Fibroblast of skin of back (primary cell): ENCODE measurements at regions not wholly inside any gene's neighbourhood (a gene's known extent, or its start where the extent isn't known, plus 50 kb on each side); places are given as distances from the start of the nearest gene placed in this dataset.

ENCODE experiments used
- DNase-seq: peaks from one replicate; pipeline ENCODE4 v3.0.0-alpha.2; 2013

DNA sequence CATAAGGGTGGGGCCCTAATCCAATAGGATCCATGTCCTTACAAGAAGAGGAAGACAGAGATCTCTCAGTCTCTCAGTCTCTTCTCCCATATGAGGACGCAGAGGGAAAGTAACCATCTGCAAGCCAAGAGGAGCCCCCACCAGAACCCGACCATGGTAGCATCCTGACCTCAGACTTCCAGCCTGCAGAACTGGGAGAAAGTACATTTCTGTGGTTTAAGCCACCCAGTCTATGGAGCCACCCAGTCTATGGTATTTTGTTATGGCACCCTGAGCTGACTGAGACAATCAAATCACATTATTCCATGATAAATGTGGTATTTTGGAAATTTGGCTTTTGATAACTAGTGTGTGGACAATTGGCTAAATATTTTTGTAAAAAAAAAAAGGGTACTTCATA lies 101.5 kb upstream of the TMC3 start:
- DNase-seq = peak; percentile 64

DNA sequence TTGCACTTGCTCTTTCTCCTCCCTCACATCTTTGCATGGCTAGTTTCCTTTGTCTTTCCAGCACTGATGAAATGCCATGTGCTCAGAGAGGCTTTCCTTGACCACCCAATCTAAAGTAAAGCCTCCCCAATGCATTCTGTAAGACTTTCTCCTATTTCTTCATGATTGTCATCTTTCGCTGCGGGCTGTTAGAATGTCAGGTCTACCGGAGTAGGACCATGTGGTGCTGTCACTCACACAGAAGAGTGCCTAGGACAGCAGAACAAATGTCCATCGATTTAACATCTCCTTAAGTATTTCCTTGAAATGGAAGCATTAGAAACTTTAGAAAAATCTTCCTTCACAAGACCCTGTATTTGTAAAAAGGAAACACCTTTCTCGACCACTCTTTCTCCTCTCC lies 99.9 kb upstream of the TMC3 start:
- no peak for DNase-seq

DNA sequence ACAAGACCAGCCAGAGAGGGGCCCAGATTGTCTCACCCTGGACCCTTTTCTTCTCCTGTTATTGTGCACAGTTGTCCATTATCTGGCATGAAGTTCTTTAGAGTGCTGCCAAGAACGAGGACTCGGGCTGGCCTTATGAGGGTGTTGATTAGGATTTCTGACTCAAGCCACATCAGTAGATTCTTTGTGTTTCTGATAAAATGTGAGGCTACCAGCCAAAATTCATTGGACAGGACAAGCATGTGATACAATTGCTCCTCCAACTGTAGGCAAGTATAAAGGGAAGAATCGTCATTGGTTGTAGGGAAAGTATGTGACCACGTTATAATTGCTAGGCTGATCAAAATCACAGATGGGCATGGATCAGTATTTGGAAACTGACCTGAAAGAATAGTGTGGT lies 99.2 kb upstream of the TMC3 start:
- DNase-seq = no peak

DNA sequence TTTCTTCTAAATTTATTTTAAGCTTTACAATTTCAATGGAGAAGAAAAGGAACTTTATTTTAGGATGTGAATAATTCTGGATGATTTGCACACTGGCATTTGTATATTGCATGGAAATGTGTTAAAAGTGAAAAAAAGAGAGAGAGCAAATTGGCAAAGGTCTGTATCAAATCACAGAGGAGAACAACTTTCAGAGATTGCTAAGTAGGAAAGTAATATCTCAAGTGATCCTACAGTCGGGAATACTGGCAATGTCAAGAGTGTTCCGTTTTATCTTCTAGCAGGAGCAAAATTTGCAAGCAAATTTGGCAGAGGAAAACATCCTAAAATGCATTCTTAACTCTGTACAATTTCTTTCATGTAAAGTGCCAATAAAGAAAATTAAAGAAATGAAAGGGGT lies 97.1 kb upstream of the TMC3 start:
- no peak for DNase-seq

DNA sequence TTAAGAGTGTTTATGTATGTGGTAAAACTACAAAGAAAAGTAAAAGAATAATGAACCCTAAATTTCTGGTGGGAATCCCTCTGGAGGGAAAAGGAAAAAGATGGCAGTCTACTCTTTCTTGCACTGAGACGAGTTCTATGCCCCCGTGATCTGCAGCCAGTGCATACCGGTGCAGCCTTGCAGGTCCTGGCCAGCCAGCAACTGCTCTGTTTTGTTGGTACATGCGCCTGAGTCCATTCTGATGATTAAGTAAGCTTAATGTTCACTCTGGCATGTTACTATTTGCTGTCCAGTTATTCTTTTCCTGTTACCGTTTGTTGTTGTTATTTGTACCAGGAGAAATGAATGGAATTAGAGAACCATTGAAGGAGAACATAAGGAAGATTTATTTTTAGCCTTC lies 95.1 kb upstream of the TMC3 start:
- no peak for DNase-seq

DNA sequence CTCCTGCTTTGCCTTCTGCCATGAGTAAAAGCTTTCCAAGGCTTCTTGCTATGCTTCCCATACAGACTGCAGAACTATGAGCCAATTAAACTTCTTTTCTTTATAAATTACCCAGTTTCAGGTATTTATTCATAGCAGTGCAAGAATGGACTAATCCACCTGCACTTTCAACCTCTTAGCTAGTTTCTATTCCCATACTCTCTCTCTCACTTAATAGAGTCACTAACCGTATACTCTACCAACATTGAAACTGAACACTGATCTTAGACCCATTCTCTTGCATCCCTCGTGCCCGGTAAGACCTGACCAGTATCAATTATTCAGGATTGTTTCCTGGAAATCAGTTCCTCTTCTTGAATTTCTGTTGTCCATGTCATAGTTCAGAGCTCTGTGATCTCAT lies 92.7 kb upstream of the TMC3 start:
- DNase-seq = no peak

DNA sequence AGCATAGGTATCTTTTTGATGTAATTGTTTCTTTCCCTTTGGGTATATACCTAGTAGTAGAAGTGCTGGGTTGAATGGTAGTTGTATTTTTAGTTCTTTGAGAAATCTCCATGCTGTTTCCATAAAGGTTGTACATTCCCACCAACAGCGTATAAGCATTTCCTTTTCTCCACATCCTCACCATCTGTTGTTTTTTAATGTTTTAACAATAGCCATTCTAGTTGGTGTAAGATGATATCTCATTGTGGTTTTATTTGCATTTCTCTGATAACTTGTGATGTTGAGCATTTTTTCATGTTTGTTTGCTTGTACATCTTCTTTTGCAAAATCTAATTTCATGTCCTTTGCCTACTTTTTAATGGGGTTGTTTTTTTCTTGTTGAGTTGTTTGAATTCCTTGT lies 80.0 kb upstream of the TMC3 start:
- DNase-seq = no peak

DNA sequence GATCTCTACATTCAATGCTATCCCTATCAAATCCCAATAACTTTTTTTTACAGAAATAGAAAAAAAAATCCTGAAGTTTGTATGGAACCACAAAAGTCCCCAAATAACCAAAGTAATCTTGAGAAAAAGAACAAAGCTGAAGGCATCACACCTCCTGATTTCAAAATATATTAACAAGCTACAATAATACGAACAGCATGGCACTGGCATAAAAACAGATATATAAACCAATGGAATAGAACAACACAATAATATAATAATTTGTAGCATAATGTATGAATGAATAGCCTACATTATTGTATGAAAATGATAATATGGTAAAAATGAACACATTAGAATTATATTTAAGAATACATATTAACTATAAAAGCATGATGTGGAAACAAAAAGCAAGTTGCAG lies 76.7 kb upstream of the TMC3 start:
- no peak for DNase-seq

DNA sequence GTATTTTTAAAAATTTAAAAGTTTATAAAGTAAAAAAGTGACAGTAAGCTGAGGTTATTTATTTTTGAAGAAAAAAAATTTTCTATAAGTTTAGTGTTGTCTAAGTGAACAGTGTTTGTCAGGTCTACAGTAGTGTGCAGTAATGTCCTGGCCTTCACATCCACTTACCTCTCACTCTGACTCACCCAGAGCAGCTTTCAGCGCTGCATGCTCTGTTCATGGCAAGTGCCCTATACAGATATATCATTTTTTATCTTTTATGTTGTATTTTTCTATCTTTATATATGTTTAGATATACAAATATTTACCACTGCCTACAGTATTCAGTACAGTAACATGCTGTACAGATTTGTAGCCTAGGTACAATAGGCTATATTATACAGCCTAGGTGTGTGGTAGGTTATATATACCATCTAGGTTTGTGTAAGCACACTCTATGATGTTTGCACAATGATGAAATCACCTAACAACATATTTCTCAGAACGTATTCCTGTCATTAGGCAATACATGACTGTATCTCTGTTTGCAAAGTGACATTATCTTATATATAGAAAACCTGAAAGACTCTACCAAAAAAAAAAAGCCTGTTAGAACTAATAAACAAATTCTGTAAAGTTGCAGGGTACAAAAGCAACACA lies 75.9 kb upstream of the TMC3 start:
- no peak for DNase-seq

DNA sequence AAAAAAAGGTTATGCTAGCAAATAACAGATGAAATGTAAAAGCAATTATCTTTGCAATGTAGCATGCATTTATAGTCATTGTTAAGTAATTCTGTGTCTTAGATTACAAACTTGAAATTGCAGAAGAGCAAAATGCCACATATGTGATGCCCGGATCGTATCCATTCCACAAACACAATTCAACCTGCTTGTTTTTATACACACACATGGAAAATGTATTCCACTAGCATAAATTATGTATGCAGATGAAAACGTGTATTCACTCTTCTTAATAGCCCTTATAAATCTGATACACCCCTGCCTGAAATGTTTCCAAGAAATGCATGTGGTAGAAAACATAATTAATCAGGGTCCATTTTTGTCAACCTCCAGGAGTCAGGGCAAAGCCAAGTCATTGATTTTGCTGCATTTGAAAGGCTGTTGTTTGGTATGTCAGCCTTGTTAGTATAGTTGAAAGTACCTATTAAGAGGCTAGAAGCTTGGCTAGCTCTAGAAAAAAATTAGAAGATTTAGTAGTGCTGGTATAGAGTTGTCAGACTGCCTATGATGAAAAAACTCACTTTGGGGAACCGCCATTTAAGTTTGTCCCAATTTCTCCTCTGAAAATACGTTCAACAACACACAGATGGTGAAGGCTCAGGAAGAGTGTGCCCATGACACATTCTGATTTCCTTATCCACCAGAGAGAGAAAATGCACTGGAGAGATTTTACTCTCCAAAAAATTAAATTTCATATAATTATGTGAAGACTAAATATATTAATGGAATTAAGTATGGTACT lies 69.2 kb upstream of the TMC3 start:
- DNase-seq = no peak

DNA sequence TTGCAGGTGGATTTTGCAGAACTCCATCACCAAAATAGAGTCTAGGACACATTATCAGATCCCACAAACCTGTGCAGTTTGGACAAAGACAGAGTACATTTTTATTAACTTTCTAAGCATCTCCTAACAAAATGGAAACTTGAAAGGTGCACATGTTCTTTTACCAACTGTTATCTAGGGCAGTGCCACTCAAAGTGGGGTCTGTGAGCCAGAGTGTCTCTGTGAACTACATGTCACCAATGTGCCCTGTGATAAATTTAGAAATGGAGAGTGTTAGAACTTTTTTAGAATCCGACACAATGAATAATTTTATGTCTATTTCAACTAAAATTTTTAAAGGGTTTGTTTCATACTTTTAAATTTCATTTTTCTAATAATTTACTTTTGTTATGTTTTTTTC lies 68.4 kb upstream of the TMC3 start:
- no peak for DNase-seq

DNA sequence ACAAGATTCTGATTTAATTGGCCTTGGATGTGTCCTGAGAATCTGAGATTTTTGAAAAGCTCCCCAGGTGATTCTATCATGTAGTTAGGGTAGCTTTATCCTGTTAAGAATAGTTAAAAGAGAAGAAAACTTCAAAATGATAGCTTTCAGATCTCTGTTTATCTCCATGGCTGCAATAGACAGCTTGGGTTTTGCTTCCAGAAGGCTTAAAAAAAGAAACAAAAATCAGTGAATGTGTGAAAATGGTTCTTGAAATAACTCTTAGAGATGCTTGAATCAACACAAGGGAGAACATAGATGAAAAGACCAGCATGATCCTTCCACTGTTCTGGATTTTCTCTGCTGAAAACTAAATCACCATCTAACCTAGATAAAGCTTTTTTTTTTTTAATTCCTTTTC lies 60.8 kb upstream of the TMC3 start:
- DNase-seq = no peak

DNA sequence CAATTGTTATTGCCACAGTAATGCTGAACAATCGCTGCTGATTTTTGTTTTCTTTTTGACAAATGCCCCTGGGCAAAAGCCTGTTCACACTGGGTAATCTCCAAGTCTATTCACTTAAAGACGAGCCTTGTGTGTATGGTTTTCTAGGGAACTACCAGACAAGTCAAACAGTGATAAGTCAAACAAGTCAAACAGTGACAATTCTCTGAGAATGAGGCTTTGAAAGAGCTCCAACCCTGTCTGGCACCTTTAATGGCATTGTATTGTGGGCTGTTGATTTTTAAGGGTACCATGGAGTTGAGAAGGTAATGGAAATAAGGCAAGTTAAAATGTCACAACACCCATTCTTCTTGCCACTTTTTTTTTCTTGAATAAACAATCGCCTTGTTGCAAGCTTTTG lies 59.4 kb upstream of the TMC3 start:
- no peak for DNase-seq

DNA sequence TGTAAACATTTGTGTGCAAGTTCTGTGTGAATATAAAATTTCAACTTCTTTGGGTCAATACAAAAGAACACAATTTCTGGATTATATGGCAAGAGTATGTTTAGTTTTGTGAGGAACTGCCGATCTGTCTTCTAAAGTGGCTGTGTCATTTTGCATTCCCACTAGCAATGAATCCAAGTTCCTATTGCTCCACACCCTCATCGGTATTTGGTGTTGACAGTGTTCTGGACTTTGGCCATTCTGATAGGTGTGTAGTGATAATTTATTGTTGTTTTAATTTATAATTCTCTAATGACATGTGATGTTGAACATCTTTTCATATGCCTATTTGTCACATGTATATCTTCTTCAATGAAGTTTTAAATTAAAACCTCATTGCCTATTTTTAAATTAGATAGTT lies 58.2 kb upstream of the TMC3 start:
- DNase-seq = no peak

DNA sequence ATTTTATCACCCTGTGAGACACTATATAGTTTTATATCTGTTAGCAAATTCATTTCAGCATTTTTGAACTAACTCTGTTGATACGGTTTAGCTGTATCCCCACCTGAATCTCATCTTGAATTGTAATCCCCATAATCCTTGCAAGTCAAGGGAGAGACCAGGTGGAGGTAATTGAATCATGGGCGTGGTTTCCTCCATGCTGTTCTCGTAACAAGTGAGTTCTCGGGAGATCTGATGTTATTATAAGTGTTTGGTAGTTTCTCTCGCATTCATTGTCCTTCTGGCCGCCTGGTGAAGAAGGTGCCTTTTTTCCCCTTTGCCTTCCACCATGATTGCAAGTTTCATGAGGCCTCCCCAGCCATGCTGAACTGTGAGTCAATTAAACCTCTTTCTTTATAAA lies 53.2 kb upstream of the TMC3 start:
- DNase-seq = no peak

DNA sequence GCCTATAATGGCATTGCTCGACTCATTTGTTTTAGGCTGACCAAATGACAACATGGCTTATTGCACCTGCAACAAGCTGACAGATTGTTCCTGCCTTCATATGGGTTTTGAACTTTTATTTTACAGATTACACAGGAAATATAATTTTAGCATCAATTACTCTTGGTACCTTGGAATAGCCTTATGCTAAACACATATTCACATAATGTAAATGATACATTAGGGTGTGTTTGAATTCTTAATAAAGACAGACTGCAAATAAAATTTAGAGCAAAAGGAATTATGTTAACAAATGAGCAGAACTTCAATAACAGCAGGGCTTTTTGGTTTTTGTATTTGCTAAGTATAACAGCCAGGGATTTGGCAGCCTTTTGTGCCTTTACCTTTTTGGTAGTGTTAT lies 51.9 kb upstream of the TMC3 start:
- DNase-seq = no peak
